ENCODE measurements at regions not wholly inside any gene's neighbourhood (a gene's known extent, or its start where the extent isn't known, plus 50 kb on each side); places are given as distances from the start of the nearest gene placed in this dataset.

DNA sequence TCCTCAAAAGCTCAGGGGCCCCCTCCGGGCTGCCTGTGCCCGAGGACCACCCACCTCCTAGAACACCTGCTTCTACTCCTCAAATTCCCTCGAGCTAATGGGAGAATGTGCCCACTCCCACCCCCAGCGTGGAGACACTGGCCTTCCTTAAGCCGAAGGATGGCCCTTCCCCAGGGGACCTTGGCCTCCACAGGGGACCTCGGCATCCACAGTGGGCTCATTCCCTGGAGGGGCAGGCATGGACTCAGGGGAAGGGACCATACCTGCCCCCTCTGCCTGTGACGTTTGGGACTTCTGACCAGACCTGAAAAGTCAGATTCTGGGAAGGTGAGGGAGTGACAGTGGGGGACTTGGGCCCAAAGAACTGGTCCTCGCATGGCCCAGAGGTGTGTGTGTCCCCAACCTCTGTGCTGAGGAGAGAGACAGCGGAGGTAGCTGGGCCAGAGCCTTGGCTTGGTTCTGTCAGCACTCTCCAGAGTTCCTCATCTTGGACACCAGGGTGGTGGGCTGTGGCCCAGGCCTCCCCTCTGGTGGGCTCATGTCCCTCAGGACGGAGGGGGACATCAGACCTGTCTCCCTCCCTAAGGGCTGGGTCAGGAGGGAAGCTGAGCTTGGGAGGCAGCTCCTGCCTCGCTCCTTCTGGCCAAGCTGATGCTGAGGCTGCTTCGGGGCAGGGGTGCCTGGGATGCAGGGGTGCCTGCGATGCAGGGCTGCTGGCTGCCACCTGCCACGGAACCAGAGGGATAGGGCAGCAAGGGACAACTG, 240.4 kb downstream of the HAUS1 start:
- DNase-seq (ENCODE audit: extremely low read depth, low read depth): no peak
- no peak overlapping the region for H3K4me3 ChIP-seq (replicated peaks; ENCODE audit: low read depth, low read length)
- TF ChIP-seq, protein P1, sequence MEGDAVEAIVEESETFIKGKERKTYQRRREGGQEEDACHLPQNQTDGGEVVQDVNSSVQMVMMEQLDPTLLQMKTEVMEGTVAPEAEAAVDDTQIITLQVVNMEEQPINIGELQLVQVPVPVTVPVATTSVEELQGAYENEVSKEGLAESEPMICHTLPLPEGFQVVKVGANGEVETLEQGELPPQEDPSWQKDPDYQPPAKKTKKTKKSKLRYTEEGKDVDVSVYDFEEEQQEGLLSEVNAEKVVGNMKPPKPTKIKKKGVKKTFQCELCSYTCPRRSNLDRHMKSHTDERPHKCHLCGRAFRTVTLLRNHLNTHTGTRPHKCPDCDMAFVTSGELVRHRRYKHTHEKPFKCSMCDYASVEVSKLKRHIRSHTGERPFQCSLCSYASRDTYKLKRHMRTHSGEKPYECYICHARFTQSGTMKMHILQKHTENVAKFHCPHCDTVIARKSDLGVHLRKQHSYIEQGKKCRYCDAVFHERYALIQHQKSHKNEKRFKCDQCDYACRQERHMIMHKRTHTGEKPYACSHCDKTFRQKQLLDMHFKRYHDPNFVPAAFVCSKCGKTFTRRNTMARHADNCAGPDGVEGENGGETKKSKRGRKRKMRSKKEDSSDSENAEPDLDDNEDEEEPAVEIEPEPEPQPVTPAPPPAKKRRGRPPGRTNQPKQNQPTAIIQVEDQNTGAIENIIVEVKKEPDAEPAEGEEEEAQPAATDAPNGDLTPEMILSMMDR (IDR thresholded peaks at IDR 0.05; ENCODE audit: low read depth, low read length, missing control alignments): no peak

DNA sequence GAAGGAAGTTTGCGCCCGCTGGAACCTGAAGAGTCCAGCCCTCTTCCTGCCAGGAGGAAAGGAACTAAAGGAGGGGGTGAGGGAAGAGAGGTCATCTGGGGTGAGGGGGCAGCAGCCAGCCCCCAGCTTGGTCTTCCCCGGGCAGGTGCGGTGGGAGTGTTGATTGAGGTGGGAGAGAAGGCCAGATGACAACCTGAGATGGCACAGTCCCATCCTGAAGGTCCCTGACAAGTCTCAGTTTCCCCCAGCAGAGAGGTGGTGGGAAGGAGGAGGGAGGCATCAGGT, 240.9 kb downstream of the HAUS1 start:
- H3K4me3 ChIP-seq (replicated peaks; ENCODE audit: low read depth, low read length): no peak overlapping the region
- TF ChIP-seq, protein P1 (IDR thresholded peaks at IDR 0.05; ENCODE audit: low read depth, low read length, missing control alignments): no peak
- no peak for DNase-seq (ENCODE audit: extremely low read depth, low read depth)

DNA sequence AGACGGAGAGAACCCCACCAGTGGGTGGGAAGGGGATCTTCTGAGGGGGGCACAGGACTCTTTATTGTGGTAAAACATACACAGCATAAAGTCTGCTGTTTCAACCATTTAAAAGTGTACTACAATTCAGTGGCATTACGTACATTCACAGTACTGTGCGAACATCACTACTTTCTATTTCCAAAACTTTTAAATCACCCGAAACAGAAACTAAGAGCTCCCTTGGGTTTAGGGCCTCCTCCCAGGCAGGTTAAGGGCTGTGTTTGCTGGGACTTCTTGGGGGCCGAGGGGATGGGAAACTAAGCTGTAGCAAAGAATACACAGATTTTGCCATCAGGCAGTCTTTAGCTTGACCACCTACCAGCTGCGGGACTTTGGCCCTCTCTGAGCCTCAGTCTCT, 242.0 kb downstream of the HAUS1 start:
- DNase-seq (ENCODE audit: extremely low read depth, low read depth): no peak
- TF ChIP-seq, protein P1 (IDR thresholded peaks at IDR 0.05; ENCODE audit: low read depth, low read length, missing control alignments): no peak
- no peak overlapping the region for H3K4me3 ChIP-seq (replicated peaks; ENCODE audit: low read depth, low read length)

DNA sequence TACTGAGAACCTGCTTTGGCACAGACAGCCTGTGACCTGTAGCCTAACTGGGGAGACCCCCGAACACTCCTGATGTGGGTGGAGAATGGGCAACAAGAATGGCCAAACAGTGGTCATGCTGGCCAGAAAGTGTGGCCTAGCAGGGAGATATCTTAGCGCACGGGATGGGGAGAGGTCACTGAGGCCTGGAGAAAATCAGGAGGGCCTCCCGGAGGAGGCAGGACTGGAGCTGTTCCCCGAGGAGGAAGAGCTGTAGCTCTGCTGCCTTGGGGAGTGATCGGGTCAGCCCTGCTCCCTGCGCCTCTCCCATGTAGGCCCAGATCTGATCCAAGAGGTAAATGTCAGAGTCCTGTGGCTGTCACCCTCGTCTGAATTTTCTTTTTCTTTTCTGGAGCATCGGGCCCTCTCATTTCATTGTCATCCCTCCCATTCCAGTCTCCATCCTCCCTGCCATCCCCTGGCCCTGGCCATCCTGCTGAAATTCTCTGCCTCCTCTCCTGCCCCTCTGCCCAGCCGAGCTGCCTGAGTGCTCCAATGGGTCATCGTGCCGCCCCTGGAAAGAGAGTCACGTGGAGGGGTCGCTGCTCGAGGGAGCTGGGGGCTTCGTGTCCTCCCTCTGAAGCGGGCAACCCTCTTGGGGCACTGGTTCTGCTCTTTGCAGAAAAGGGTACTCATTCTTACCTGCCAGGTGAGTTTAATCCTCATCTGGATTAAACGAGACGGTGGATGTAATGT, 242.9 kb downstream of the HAUS1 start:
- no peak overlapping the region for H3K4me3 ChIP-seq (replicated peaks; ENCODE audit: low read depth, low read length)
- TF ChIP-seq, protein P1 (IDR thresholded peaks at IDR 0.05; ENCODE audit: low read depth, low read length, missing control alignments): no peak
- no peak for DNase-seq (ENCODE audit: extremely low read depth, low read depth)

DNA sequence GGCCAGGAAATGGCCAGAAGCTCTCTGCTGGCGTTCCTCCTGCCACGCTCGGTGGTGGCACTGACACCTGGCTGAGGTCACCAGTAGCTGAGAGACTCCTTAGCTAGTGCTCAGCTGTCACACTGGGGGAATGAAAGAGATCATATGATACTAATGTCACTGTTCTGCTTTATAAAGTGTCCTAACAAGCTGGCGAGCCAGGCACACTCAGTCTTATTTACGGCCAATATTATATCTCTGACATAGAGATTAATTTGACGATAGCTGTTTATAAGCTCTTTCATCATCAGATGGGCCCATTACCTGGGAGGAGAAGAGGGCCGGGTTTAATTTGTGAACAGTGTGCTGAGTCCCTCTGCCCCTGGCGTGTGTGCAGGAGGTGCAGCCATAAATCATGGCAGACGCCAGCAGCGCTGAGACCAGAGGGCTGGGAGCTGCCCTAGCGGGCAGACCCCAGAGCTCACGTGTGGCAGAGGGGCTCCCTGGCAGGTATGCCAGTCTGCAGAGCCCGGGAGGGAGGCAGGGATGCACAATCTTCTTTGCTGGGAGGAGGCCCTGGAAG, 246.5 kb downstream of the HAUS1 start:
- TF ChIP-seq, protein P1 (IDR thresholded peaks at IDR 0.05; ENCODE audit: low read depth, low read length, missing control alignments): no peak
- H3K4me3 ChIP-seq (replicated peaks; ENCODE audit: low read depth, low read length): no peak overlapping the region
- no peak for DNase-seq (ENCODE audit: extremely low read depth, low read depth)

DNA sequence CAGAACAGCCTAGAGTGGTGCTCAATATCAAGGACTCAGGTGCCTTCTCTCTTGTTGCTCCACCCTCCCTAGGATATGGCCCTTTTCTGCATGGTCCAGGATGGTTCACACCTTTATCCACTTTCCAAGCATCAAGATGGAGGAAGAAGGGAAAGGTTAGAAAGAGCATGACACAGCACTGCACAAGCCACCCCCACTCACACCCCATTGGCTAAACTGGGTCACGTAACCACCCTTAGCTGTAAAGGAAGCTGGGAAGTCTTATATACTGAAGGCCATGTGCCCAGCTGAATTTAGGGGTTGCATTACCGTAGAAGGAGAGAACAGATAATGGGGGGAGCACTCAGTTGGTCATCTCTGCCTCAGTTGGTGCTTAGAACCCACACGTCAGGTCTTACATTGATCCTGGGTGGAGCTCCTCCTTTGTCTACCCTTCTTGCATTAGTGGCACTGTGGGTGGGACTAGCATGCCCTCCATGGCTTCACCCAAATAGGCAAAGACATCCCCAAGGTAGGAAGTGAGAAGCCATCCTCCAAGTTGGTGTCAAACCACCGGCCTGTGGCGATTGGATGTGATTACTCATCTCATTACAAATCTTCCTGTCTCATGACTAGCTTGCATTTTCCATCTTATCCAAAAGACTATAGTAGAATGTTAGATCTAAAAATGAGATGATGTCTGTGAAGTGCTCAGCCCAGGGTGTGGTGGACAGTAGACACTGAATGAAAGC, 248.5 kb downstream of the HAUS1 start:
- TF ChIP-seq, protein P1 (IDR thresholded peaks at IDR 0.05; ENCODE audit: low read depth, low read length, missing control alignments): no peak
- DNase-seq (ENCODE audit: extremely low read depth, low read depth): no peak

More for the DNA sequence above, 248.5 kb downstream of the HAUS1 start:
- no peak overlapping the region for H3K4me3 ChIP-seq (replicated peaks; ENCODE audit: low read depth, low read length)
